ENCODE measurements at regions not wholly inside any gene's neighbourhood (a gene's known extent, or its start where the extent isn't known, plus 50 kb on each side); places are given as distances from the start of the nearest gene placed in this dataset.

DNA sequence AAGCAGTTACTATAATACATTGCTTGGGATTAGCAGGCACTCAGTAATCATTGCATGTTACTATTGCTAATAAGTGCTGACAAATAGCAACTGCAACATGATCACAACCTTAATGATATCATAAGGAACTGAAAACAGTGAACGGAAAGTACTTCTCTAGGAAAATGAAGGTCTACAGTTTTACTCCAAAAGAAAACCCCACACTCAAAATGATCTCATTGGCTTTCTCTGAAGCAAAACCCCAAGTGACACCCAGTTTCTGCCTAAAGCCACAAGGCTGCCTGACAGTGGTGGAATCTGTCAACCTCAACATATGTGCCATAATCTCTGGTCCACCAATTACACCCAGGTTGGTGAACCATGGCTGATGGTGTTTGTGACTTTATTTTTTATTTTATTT is 137.6 kb downstream of the PTGER3 start:
- no peak overlapping the region for H3K9ac ChIP-seq (replicated peaks in 1 of 4; ENCODE audit: extremely low read depth in 1 of 4, low read depth in 3 of 4, low read length in 3 of 4)
- no peak for TF ChIP-seq KDM4A (IDR thresholded peaks at IDR 0.05; ENCODE audit: low read depth, low read length, severe bottlenecking)
- no peak for TF ChIP-seq CBX5 (IDR thresholded peaks at IDR 0.05; ENCODE audit: low read depth, low read length)
- H3K23ac ChIP-seq (ENCODE audit: insufficient read length) = no peak overlapping the region
- no peaks in the 10 kb centered on the region for H3K36me3 ChIP-seq (ENCODE audit: control insufficient read depth in 2 of 4, insufficient read depth in 4 of 4, low read length in 3 of 4)
- no peak overlapping the region for H2AFZ ChIP-seq (ENCODE audit: low read length)
- no peaks in the 10 kb centered on the region for H4K20me1 ChIP-seq (replicated peaks in 1 of 2; ENCODE audit: control insufficient read depth in 1 of 2, insufficient read depth in 2 of 2, low read length in 2 of 2)
- H2AK5ac ChIP-seq (ENCODE audit: low read depth, low read length) = no peak overlapping the region
- H3K4me1 ChIP-seq (replicated peaks in 1 of 4; ENCODE audit: control insufficient read depth in 3 of 4, insufficient read depth in 4 of 4, low read length in 3 of 4) = no peaks in the 10 kb centered on the region
- H2BK12ac ChIP-seq (ENCODE audit: low read depth, low read length) = no peak overlapping the region
- no peak overlapping the region for H4K5ac ChIP-seq (ENCODE audit: insufficient read length, low read depth, low read length)
- H3K14ac ChIP-seq (ENCODE audit: insufficient read length) = no peak overlapping the region
- POLR2A ChIA-PET (ENCODE audit: partially characterized antibody) = no interaction called here
- no peaks in the 10 kb centered on the region for H3K27me3 ChIP-seq (replicated peaks in 1 of 4; ENCODE audit: control insufficient read depth in 3 of 4, extremely low read depth in 1 of 4, insufficient read depth in 3 of 4, low read length in 3 of 4)
- no peak overlapping the region for H2BK20ac ChIP-seq (ENCODE audit: low read length)
- H3K4me2 ChIP-seq (ENCODE audit: insufficient read depth in 1 of 2, low read depth in 2 of 2, low read length in 2 of 2) = no peak overlapping the region
- FAIRE-seq (no peak), DNase-seq (ENCODE audit: low read depth in 1 of 2, low spot score in 2 of 2) (no peak)
- 81% methylated on average over 1 of the region's 1 CpG; no CpG with 5 or more reads in 1 of the 2 experiments for WGBS, 2 experiments (ENCODE audit: extremely low coverage in 1 of 2, insufficient coverage in 1 of 2, insufficient read length in 1 of 2, insufficient replicate concordance in 2 of 2, low coverage in 1 of 2, low lambda C conversion rate in 2 of 2, missing lambda C conversion rate in 1 of 2)
- H4K91ac ChIP-seq (replicated peaks; ENCODE audit: insufficient read length, low read length) = no peak overlapping the region
- H2BK15ac ChIP-seq (ENCODE audit: low read length) = no peak overlapping the region
- no peak overlapping the region for H2BK5ac ChIP-seq (ENCODE audit: low read depth, low read length)
- H3K18ac ChIP-seq (ENCODE audit: extremely low read depth, low read length) = no peak overlapping the region
- H3K27ac ChIP-seq (ENCODE audit: low read depth, low read length) = no peak overlapping the region
- H3K9me3 ChIP-seq (ENCODE audit: insufficient read depth in 2 of 2, low read depth in 1 of 2, low read length in 1 of 2) = no peaks in the 10 kb centered on the region
- H2BK120ac ChIP-seq (replicated peaks; ENCODE audit: low read depth, low read length) = no peak overlapping the region
- CTCF ChIA-PET (ENCODE audit: partially characterized antibody) = interaction anchor here (1.2 to 5.7 kb wide), 3 partner anchors 8 to 217 kb away, joined by 4 to 23 read pairs (median 5); no protein-coding TSS in a partner anchor
- no peak overlapping the region for H4K8ac ChIP-seq (ENCODE audit: extremely low read depth, insufficient read depth, low read length)
- no peaks in the 10 kb centered on the region for H3K79me1 ChIP-seq (ENCODE audit: low read depth, low read length)
- no peaks in the 10 kb centered on the region for H3K23me2 ChIP-seq (ENCODE audit: low read depth, low read length)
- no peak overlapping the region for H3K56ac ChIP-seq (replicated peaks; ENCODE audit: insufficient read length, low read depth, low read length)
- H3K4ac ChIP-seq (replicated peaks; ENCODE audit: insufficient read length, low read depth, low read length) = no peak overlapping the region
- H3K4me3 ChIP-seq (ENCODE audit: extremely low read depth in 1 of 4, insufficient read depth in 2 of 4, low read depth in 3 of 4, low read length in 4 of 4) = no peak overlapping the region
- H3K79me2 ChIP-seq (ENCODE audit: control insufficient read depth in 1 of 2, insufficient read depth in 2 of 2, low read length in 2 of 2) = no peaks in the 10 kb centered on the region
